Ascending aorta (tissue), 2 donors: ENCODE measurements at regions not wholly inside any gene's neighbourhood (a gene's known extent, or its start where the extent isn't known, plus 50 kb on each side); places are given as distances from the start of the nearest gene placed in this dataset.
"Not testable (repeated sequence)": the region's sequence is repeated elsewhere in the genome, so short reads cannot be mapped to it uniquely, and the experiment has no call there.

ENCODE experiments used
- DNase-seq, 2 donors: peaks; one replicate each; pipeline ENCODE4 v3.0.0-alpha.2; 2019; ENCODE audit warnings: low spot score in 2 of 2
- H3K27ac ChIP-seq, 2 donors: fragments of 200-600 bp; sonication (generic); one replicate each; pipeline ENCODE4 v1.5.1; 2016 to 2017; ENCODE audit warnings: mild to moderate bottlenecking in 1 of 2
- H3K27me3 ChIP-seq: fragments of 200-600 bp; sonication (generic); one replicate; pipeline ENCODE4 v1.5.1; 2017
- H3K36me3 ChIP-seq, 2 donors: fragments of 200-600 bp; sonication (generic); one replicate each; pipeline ENCODE4 v1.5.1; 2016
- H3K4me1 ChIP-seq, 2 donors: fragments of 200-600 bp; sonication (generic); one replicate each; pipeline ENCODE4 v1.5.1; 2016 to 2017; ENCODE audit warnings: mild to moderate bottlenecking in 1 of 2
- H3K4me3 ChIP-seq, 2 donors: fragments of 200-600 bp; sonication (generic); one replicate each; pipeline ENCODE4 v1.5.1; 2016 to 2017; ENCODE audit warnings: mild to moderate bottlenecking in 1 of 2
- H3K9me3 ChIP-seq, 2 donors: fragments of 200-600 bp; sonication (generic); one replicate each; pipeline ENCODE4 v1.5.1; 2016
- intact Hi-C: fragments of 100-400 bp; cut with DNase I; formaldehyde crosslinking; loops from one replicate; pipeline ENCODE4 v1.15.1; 2023
- TF ChIP-seq, protein P1 (sequence below), 3 experiments: fragments of 200-600 bp in 2 of 3; fragments of 450-650 bp in 1 of 3; sonication (generic) in 2 of 3; IDR thresholded peaks; one replicate each; pipeline ENCODE4 v1.5.1; 2016 to 2019; ENCODE audit warnings: antibody characterized with exemption in 3 of 3, mild to moderate bottlenecking in 1 of 3, moderate library complexity in 1 of 3

DNA sequence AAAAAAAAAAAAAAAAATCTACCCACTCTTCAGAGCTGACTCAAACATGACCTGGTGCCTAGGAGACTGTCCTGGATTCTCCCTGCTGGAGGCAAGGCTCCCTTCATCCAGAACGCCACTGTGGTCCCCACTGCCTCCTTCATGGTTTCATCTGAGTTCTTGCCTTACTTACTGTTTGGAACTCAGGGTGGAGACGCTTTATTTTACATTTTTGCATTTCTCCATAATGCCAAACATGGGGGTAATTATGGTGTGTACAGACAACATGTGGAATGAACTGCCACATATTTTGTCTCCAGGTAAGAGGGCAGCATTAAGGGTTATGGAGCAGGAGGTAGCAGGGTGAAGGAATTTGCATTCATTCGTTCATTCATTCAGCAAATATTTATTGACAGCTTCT lies 58.1 kb upstream of the KCNK12 start:
- Histone ChIP-seq H3K27me3 (no peaks in the 10 kb centered on the region), H3K9me3 (no peaks in the 10 kb centered on the region), H3K4me3 (no peak overlapping the region), H3K4me1 (peaks cover 2 to 6% of the 10 kb centered on the region in 2 donors), H3K36me3 (no peaks in the 10 kb centered on the region), H3K27ac (no peak overlapping the region)
- TF ChIP-seq, protein P1, sequence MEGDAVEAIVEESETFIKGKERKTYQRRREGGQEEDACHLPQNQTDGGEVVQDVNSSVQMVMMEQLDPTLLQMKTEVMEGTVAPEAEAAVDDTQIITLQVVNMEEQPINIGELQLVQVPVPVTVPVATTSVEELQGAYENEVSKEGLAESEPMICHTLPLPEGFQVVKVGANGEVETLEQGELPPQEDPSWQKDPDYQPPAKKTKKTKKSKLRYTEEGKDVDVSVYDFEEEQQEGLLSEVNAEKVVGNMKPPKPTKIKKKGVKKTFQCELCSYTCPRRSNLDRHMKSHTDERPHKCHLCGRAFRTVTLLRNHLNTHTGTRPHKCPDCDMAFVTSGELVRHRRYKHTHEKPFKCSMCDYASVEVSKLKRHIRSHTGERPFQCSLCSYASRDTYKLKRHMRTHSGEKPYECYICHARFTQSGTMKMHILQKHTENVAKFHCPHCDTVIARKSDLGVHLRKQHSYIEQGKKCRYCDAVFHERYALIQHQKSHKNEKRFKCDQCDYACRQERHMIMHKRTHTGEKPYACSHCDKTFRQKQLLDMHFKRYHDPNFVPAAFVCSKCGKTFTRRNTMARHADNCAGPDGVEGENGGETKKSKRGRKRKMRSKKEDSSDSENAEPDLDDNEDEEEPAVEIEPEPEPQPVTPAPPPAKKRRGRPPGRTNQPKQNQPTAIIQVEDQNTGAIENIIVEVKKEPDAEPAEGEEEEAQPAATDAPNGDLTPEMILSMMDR (IDR thresholded peaks at IDR 0.05) = no peak
- intact Hi-C loops = no loop called here
- no peak for DNase-seq

DNA sequence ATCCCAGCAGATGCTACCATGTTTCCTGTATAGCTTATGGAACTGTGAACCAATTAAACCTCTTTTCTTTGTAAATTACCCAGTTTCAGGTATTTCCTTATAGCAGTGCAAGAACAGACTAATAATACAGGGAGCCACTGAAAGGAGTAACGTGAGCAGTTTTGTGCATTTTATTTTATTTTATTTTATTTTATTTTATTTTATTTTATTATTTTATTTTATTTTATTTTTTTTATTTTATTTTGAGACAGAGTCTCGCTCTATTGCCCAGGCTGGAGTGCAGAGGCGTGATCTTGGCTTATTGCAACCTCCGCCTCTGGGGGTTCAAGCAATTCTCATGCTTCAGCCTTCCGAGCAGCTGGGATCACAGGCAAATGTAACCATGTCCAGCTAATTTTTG lies 55.9 kb upstream of the KCNK12 start:
- H3K36me3 ChIP-seq = no peaks in the 10 kb centered on the region
- no peak overlapping the region for H3K4me3 ChIP-seq
- H3K27ac ChIP-seq = no peak overlapping the region
- no peaks in the 10 kb centered on the region for H3K9me3 ChIP-seq
- no peak for DNase-seq
- H3K4me1 ChIP-seq = peaks cover 0 to 3% of the 10 kb centered on the region in 2 donors
- intact Hi-C loops = no loop called here
- no peaks in the 10 kb centered on the region for H3K27me3 ChIP-seq
- TF ChIP-seq, protein P1 (IDR thresholded peaks at IDR 0.05) = no peak

- H3K36me3 ChIP-seq, H3K27ac ChIP-seq, intact Hi-C loops, H3K9me3 ChIP-seq, H3K27me3 ChIP-seq, H3K4me3 ChIP-seq, DNase-seq, H3K4me1 ChIP-seq: not testable (repeated sequence)
Observed at GRCh38 chr2:47623140-47623539, 52.4 kb upstream of the KCNK12 start.

DNA sequence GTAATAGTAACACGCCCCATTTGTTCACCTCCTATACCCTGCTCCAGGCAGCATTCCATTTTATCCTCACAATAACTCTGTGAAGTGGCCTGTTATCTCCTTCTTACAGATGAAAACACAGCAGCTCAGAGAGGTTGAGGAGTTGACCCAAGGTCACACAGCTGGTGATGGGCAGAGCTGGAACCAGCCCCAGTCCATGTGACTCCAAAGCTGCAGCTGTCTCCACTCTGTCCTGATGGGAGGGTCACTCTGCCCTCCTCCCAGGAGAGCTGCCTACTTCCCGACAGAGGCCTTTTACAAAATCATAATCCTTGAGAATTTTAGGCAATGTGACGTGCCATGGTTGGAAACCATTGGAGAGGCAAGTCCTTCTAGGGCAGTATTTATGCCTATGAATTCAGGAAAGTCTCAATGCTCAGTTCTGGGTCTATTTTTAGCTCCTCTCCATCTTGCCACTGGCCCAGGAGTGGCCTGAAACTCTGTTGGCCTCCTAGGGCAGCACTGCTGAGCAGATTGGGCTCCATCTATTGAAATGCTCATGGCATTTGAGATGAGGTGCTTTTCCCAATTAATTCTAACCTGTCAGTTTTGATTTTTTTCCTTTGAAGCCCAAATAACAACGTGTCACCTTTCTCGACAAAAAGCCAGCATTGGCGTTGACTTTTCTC lies 50.1 kb upstream of the KCNK12 start:
- no peak for DNase-seq
- Histone ChIP-seq H3K4me1 (no peaks in the 10 kb centered on the region), H3K27ac (no peak overlapping the region), H3K36me3 (no peaks in the 10 kb centered on the region), H3K4me3 (no peak overlapping the region), H3K9me3 (no peaks in the 10 kb centered on the region), H3K27me3 (no peaks in the 10 kb centered on the region)
- TF ChIP-seq, protein P1 (IDR thresholded peaks at IDR 0.05) = no peak
- intact Hi-C loops = no loop called here
